ENCODE measurements at regions not wholly inside any gene's neighbourhood (a gene's known extent, or its start where the extent isn't known, plus 50 kb on each side); places are given as distances from the start of the nearest gene placed in this dataset.

GRCh38 chr10:14414901-14415300 lies 84.2 kb upstream of the FRMD4A start:
- DNase-seq (no peak), ATAC-seq (ENCODE audit: poor library complexity) (no peak)
- H3K4me1 ChIP-seq (ENCODE audit: insufficient read depth, low read length), result peaks cover 8% of the 10 kb centered on the region
- no peak overlapping the region for H3K27ac Mint-ChIP-seq
- H3K27me3 ChIP-seq (ENCODE audit: control insufficient read depth in 1 of 2, insufficient read depth in 2 of 2, low read length in 2 of 2), result peaks cover 18 to 20% of the 10 kb centered on the region in 2 experiments
- H3K9me3 ChIP-seq (ENCODE audit: control insufficient read depth in 1 of 2, insufficient read depth in 1 of 2, low read length in 2 of 2), result no peaks in the 10 kb centered on the region
- no peak overlapping the region for H3K27ac ChIP-seq (ENCODE audit: low read depth in 1 of 2, low read length in 2 of 2)
- no peaks in the 10 kb centered on the region for H3K36me3 Mint-ChIP-seq (ENCODE audit: low read depth)
- no peak overlapping the region for H3K4me3 Mint-ChIP-seq
- ChIA-PET POLR2A (no interaction called here), CTCF (no interaction called here)
- H3K27me3 Mint-ChIP-seq, result peaks cover 64% of the 10 kb centered on the region
- intact Hi-C loops (cut with DNase I, micrococcal nuclease), result no loop called here
- no peaks in the 10 kb centered on the region for H3K36me3 ChIP-seq (ENCODE audit: insufficient read depth, low read length)
- no peaks in the 10 kb centered on the region for H3K9me3 Mint-ChIP-seq
- TF ChIP-seq CTCF (IDR thresholded peaks at IDR 0.05), result no peak
- peaks cover 12% of the 10 kb centered on the region for H3K4me1 Mint-ChIP-seq (ENCODE audit: low read depth)
- H3K4me3 ChIP-seq (ENCODE audit: low read length), result no peak overlapping the region

- H3K27ac ChIP-seq (ENCODE audit: low read depth in 1 of 2, low read length in 2 of 2), result no peak overlapping the region
- intact Hi-C loops (cut with DNase I, micrococcal nuclease), result no loop called here
- Mint-ChIP-seq H3K4me3 (no peak overlapping the region), H3K36me3 (ENCODE audit: low read depth) (no peaks in the 10 kb centered on the region), H3K27me3 (peaks cover 69% of the 10 kb centered on the region), H3K9me3 (no peaks in the 10 kb centered on the region), H3K27ac (no peak overlapping the region), H3K4me1 (ENCODE audit: low read depth) (peaks cover 20% of the 10 kb centered on the region)
- H3K9me3 ChIP-seq (ENCODE audit: control insufficient read depth in 1 of 2, insufficient read depth in 1 of 2, low read length in 2 of 2), result no peaks in the 10 kb centered on the region
- POLR2A ChIA-PET, result no interaction called here
- CTCF ChIA-PET, result no interaction called here
- DNase-seq (no peak), ATAC-seq (ENCODE audit: poor library complexity) (no peak)
- peaks cover 11% of the 10 kb centered on the region for H3K4me1 ChIP-seq (ENCODE audit: insufficient read depth, low read length)
- H3K4me3 ChIP-seq (ENCODE audit: low read length), result no peak overlapping the region
- H3K36me3 ChIP-seq (ENCODE audit: insufficient read depth, low read length), result no peaks in the 10 kb centered on the region
- H3K27me3 ChIP-seq (ENCODE audit: control insufficient read depth in 1 of 2, insufficient read depth in 2 of 2, low read length in 2 of 2), result peaks cover 20% of the 10 kb centered on the region in 2 experiments
- TF ChIP-seq CTCF (IDR thresholded peaks at IDR 0.05), result no peak
Observed at GRCh38 chr10:14413523-14413922, 82.8 kb upstream of the FRMD4A start.

GRCh38 chr10:14412624-14413023 lies 81.9 kb upstream of the FRMD4A start:
- H3K27ac Mint-ChIP-seq, result no peak overlapping the region
- H3K9me3 ChIP-seq (ENCODE audit: control insufficient read depth in 1 of 2, insufficient read depth in 1 of 2, low read length in 2 of 2), result no peaks in the 10 kb centered on the region
- POLR2A ChIA-PET, result no interaction called here
- H3K4me3 Mint-ChIP-seq, result no peak overlapping the region
- intact Hi-C loops (cut with DNase I, micrococcal nuclease), result no loop called here
- peaks cover 20% of the 10 kb centered on the region for H3K4me1 Mint-ChIP-seq (ENCODE audit: low read depth)
- H3K27me3 ChIP-seq (ENCODE audit: control insufficient read depth in 1 of 2, insufficient read depth in 2 of 2, low read length in 2 of 2), result peaks cover 20% of the 10 kb centered on the region in 2 experiments
- H3K36me3 Mint-ChIP-seq (ENCODE audit: low read depth), result no peaks in the 10 kb centered on the region
- ATAC-seq (ENCODE audit: poor library complexity) (no peak), DNase-seq (no peak)
- H3K27me3 Mint-ChIP-seq, result peaks cover 70% of the 10 kb centered on the region
- peaks cover 11% of the 10 kb centered on the region for H3K4me1 ChIP-seq (ENCODE audit: insufficient read depth, low read length)
- no peaks in the 10 kb centered on the region for H3K9me3 Mint-ChIP-seq
- H3K36me3 ChIP-seq (ENCODE audit: insufficient read depth, low read length), result no peaks in the 10 kb centered on the region
- H3K4me3 ChIP-seq (ENCODE audit: low read length), result no peak overlapping the region
- TF ChIP-seq CTCF (IDR thresholded peaks at IDR 0.05), result no peak
- CTCF ChIA-PET, result no interaction called here
- H3K27ac ChIP-seq (ENCODE audit: low read depth in 1 of 2, low read length in 2 of 2), result no peak overlapping the region

All from CD4-positive, alpha-beta T cell (primary cell).